NCI-H146 treated with DMSO at 0.1 percent for 48 hours (cell line): ENCODE measurements at regions not wholly inside any gene's neighbourhood (a gene's known extent, or its start where the extent isn't known, plus 50 kb on each side); places are given as distances from the start of the nearest gene placed in this dataset.

Experiments
- DNase-seq: peaks from one replicate; lab custom pipeline; 2025; ENCODE audit not compliant: unreplicated experiment; lab: John Stamatoyannopoulos, UW

- no peak for DNase-seq
Observed at GRCh38 chr2:133717497-133717896, 149.2 kb upstream of the NCKAP5 start.

GRCh38 chr2:133718688-133719201, 150.5 kb upstream of the NCKAP5 start:
- no peak for DNase-seq

GRCh38 chr2:133720429-133720828, 152.2 kb upstream of the NCKAP5 start:
- no peak for DNase-seq

- DNase-seq, result no peak
Observed at GRCh38 chr2:133721118-133721517, 152.9 kb upstream of the NCKAP5 start.

GRCh38 chr2:133723133-133723532, 154.9 kb upstream of the NCKAP5 start:
- no peak for DNase-seq

- DNase-seq, result no peak
Observed at GRCh38 chr2:133726973-133727372, 158.7 kb upstream of the NCKAP5 start.

- no peak for DNase-seq
Observed at GRCh38 chr2:133732059-133732458, 163.8 kb upstream of the NCKAP5 start.

- no peak for DNase-seq
Observed at GRCh38 chr2:133732982-133733900, 165.0 kb upstream of the NCKAP5 start.

- no peak for DNase-seq
Observed at GRCh38 chr2:133733901-133734255, 165.6 kb upstream of the NCKAP5 start.

- no peak for DNase-seq
Observed at GRCh38 chr2:133734716-133735495, 166.6 kb upstream of the NCKAP5 start.

- DNase-seq, result no peak
Observed at GRCh38 chr2:133736674-133737073, 168.4 kb upstream of the NCKAP5 start.

- no peak for DNase-seq
Observed at GRCh38 chr2:133737242-133737993, 169.2 kb upstream of the NCKAP5 start.

GRCh38 chr2:133739039-133739438, 170.8 kb upstream of the NCKAP5 start:
- DNase-seq, result no peak

GRCh38 chr2:133740500-133740899, 172.2 kb upstream of the NCKAP5 start:
- no peak for DNase-seq

GRCh38 chr2:133748007-133748700, 179.9 kb upstream of the NCKAP5 start:
- no peak for DNase-seq

- DNase-seq, result no peak
Observed at GRCh38 chr2:133753665-133754064, 185.4 kb upstream of the NCKAP5 start.

- DNase-seq, result no peak
Observed at GRCh38 chr2:133755480-133756300, 187.4 kb upstream of the NCKAP5 start.

- DNase-seq, result no peak
Observed at GRCh38 chr2:133756833-133757232, 188.6 kb upstream of the NCKAP5 start.

GRCh38 chr2:133760376-133760775, 192.1 kb upstream of the NCKAP5 start:
- no peak for DNase-seq

- no peak for DNase-seq
Observed at GRCh38 chr2:133765658-133766057, 197.4 kb upstream of the NCKAP5 start.
